Epidermal melanocyte (primary cell): ENCODE measurements at regions not wholly inside any gene's neighbourhood (a gene's known extent, or its start where the extent isn't known, plus 50 kb on each side); places are given as distances from the start of the nearest gene placed in this dataset.
"Not testable (repeated sequence)": the region's sequence is repeated elsewhere in the genome, so short reads cannot be mapped to it uniquely, and the experiment has no call there.

Experiments
- DNase-seq: peaks from one replicate; pipeline ENCODE4 v3.0.0; 2011; ENCODE audit warnings: low spot score; ENCODE audit not compliant: insufficient read length

DNA sequence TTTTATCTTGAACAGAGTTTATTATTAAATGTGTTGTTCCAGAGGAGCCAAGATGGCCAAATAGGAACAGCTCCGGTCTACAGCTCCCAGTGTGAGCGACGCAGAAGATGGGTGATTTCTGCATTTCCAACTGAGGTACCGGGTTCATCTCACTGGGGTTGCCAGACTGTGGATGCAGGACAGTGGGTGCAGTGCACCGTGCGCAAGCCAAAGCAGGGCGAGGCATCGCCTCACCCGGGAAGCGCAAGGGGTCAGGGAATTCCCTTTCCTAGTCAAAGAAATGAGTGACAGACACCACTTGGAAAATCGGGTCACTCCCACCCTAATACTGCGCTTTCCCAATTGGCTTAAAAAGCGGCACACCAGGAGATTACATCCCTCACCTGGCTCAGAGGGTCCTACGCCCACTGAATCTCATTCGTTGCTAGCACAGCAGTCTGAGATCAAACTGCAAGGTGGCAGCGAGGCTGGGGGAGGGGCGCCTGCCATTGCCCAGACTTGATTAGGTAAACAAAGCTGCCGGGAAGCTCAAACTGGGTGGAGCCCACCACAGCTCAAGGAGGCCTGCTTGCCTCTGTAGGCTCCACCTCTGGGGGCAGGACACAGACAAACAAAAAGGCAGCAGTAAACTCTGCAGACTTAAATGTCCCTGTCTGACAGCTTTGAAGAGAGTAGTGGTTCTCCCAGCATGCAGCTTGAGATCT, 155.2 kb upstream of the KBTBD8 start:
- not testable (repeated sequence) for DNase-seq

DNA sequence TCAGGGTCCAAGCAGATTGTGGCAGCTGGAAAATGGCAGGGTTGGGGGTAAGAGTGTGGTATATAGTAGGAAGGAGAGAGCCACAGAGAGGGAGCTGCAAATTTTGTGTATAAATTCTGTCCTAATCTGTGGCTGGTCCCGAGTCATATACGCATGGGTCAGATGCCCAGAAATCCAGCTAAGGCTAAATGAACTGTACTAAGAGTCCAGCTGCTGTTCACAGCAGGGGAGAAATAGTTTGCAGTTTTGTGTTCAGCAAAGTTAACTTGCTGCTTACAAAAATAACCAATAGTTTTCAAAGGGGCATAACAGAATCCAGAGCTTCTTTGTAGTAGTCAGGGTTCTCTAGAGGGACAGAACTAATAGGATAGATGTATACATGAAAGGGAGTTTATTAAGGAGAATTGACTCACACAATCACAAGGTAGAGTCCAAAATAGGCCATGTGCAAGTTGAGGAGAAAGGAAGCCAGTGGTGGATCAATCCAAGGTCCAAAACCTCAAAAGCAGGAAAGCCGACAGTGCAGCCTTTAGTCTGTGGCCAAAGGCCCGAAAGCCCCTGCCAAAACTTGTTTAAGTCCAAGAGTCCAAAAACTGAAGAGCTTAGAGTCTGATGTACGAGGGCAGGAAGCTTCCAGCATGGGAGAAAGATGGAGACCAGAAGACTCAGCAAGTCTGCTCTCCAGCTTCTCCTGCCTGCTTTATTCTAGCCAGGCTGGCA, 146.1 kb upstream of the KBTBD8 start:
- no peak for DNase-seq

DNA sequence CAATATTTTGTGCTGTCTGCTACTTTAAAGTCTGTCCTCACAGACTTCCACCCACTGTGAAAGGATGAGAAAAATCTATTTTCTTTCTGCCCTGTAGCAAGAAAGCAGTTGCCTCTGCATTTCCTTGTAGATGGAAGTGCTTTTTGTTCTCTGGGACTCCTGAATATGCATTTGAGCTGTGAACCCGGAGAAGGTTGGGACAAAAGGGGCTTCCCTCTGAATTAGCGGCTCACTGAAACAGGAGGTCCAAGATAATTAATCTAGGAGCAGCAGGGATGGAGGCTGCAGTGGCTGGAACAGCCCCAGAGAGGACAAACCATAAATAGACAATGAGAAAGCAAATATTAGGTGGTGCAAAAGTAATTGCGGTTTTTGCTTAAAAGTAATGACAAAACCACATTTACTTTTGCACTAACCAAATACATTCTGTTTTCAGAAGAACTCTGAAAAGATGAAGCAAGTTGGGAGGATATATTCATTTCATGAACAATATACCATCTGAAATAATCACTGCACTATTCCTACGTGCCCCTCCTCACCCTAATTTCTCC, 143.4 kb upstream of the KBTBD8 start:
- no peak for DNase-seq

DNA sequence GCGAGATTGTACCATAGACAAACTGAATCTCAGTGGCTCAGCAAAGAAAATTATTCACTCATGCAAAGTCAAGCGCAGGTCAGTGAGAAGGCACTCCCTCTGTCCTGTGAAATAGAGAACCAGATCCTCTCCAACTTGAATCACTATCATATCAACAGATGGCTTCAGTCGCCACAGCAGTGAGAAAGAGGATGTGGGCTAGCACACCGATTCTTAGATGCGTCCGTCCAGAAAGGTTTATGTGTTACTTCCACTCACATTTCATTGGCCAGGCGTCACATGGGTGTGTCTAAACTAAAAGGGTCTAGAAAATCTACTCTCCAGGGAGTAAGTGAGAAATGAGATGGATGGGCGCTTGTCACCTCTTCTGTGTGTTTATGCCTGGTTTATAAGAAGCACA, 141.6 kb upstream of the KBTBD8 start:
- no peak for DNase-seq

DNA sequence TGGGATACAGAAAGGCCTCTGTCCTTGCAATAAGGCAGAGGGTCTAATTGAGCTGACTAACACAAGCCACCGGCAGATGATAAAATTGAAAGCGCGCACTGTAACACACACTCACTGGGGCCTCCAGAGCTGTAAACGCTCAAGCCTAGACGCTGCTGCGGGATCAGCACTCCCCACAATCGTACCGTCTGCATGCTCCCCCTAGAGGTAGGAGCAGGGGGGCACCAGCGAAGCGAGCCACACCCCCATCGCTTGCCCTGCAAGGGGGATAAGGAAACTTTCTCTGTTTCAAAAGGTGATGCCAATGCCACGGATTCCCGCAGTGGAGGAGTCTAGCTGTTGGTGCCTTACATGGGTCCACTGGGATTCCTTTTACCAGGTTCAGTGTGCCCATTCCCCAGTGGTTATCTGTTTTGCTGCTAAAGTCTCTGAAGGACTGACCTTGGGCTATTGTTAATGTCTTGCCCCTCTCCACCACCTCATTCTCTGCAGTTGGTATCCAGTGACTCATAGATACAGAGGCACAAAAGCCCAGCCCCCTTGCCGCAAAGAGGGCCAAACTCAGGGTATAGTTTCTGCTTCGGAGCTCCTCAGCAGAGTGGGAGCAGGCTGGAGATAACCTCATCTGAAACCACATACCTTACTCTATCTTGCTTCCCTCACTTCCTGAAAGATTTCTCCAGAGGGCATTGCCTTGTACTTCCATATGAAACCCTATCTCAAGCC, 139.3 kb upstream of the KBTBD8 start:
- no peak for DNase-seq

DNA sequence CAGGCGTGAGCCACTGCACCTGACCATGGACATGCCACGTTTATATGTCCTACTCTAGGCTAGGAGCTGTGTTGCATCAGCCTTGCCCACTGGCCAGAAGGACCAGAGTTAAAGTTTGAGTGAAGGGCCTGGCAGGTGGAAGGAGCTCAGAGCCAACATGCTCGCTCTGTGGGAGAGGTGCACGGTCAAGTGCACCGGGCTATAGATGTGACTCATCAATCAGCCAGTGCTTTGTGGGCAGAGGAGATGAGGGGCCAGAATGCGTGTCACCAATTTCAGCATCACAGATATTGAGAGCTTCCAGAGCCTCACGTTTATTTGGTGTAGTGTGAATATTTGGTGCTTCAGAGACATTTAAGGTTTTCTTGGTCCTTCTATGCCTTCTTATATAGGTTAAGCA, 137.3 kb upstream of the KBTBD8 start:
- no peak for DNase-seq

DNA sequence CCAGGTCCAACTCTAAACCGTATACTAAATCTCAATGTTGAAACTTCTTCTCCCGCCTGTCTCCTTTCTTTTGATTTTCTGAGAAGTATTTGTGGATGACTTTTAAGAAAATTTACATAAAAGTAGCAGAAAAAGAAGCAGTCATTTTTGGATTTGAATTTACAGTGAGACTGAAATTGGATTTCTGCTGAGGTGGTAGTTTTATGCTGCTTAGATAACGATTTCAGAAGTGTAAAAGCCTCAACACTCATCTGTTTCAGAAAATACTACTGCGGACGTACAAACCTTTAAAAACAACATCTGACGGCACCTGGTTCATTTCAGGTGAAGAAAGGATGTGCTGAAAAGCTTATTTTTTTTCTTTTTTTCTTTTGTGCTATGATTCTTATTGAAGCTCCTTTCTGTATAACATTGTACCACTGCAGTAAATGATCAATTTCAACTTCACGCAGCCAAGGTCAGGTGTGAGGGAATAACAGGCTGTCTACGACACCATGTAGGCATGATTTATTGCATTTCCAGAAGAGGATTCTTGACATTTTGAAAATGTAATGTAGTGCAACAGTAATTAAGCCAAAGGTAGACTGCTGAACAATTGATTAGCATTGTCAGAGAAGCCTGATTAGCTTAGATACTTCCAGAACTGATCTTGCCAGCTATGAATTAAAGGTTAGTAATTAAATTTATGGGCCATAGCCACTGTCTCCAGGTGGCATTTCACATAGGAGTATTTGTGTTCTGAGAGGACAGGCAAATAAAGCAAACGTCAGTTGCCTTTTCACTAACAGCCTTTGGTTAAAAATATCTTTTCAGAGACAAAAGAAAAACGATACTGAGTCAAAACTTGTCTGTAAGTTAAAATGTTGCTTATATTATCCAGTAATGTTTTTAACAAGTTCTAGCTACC, 134.6 kb upstream of the KBTBD8 start:
- DNase-seq: no peak

DNA sequence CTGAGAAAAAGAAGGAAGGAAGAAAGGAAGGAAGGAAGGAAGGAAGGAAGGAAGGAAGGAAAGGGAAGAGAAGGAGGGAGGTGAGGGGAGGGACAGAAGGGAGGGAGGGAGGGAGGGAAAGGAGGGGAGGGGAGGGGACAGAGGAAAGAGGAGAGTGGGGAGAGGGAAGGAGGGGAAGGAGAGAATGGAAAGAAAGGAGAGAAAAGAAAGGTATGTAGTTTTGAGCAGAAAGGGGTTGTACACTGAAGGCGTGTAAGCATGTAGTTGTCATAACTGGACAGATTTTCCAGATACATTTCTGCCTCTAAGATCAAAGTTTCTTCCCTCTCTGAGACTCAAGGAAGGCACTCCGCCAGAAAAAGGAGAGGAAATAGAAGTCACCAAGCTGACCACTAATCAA, 113.4 kb upstream of the KBTBD8 start:
- no peak for DNase-seq

DNA sequence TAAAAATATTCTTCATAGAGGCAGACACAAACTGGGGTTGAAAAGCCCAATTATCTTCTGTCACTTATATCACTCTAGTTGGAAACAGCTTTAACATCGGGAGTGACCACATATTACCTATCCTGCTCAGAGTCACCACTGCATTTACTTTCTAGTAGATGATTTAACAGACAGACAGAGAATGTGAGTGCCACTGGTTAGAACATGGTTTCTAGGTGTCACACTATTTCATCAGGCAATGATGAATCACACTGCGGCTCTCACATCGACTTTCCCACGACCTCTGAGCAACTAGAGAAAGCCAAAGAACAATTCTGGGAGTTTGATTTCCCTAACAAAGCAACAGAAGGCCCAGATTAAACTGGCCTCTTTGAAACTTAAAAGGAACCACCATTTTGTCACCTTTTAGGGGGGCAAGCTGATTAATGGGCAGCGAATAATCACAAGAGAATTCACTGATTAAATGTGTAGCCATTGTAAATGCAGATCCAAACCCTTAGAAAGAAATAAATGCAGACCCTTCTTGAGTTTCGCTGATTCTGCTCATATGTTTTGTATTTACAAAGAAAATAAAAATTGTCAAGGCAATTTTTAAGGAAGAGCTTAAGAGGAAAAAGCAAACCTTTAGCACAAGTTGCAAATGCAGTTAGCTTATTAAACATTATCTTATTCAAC, 112.6 kb upstream of the KBTBD8 start:
- no peak for DNase-seq

DNA sequence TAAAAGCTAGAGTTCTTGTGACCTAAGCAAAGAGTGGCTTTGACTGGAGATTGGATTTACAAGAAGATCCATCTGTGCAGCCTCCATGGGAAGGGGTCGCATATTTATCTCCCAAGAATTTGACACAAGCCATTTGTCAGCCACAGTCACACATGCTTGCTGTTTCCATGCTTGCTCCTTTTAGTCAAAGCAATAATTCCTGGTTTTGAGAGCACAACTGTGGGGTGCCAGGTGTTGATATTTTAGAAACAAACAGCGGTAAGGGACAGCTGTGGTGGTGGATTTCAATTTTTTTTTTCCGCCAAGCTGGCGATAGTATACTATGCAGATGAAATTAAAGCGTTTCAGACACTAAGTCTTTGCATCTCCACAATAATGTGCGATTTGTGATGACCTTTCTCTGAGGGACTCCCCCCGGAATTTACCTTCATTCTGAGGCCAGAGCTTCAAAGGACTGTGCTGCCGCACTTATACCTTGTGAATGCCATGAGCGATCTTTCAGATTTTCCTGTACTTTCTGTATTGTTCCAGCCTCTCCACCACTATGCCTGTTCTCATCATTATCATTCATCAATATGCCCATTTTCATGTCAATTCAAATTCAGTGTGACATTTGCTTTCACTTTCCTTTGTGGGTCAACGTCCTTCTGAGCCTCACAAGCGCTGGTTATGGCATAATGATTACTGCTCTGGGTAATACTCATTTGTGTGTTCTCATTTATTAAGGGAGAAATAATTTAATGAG, 108.2 kb upstream of the KBTBD8 start:
- no peak for DNase-seq

DNA sequence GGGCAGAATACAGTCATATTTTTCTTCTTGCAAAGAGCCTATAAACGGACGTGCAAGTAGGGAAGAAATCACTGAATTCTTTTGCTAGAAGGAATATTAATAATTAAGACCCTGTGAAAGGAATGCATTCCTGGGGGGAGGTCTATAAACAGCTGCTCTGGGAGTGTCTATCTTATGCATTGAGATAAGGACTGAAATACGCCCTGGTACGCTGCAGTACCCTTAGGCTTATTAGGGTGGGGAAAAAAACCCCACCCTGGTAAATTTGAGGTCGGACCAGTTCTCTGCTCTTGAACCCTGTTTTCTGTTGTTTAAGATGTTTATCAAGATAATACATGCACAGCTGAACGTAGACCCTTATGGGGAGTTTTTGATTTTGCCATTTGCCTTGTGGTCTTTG, 100.0 kb upstream of the KBTBD8 start:
- no peak for DNase-seq

DNA sequence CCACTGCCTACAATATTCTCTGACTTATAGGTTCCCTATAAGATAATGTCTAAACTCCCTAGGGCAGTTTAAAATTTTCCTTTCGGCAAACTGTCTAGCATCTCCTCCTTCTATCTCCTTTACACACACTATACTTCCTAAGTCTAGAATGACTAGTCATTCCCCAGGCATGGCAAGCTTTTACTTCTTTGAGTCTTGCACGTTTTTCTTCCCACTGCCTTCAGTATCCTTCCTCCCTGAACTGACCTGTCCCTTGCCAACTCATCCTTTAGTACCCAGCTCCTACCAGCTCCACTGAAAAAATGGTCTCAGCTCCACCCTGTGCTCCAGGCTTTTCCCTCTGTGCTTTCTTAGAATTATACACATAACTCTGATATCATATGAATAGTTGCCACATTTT, 93.8 kb upstream of the KBTBD8 start:
- DNase-seq: no peak

DNA sequence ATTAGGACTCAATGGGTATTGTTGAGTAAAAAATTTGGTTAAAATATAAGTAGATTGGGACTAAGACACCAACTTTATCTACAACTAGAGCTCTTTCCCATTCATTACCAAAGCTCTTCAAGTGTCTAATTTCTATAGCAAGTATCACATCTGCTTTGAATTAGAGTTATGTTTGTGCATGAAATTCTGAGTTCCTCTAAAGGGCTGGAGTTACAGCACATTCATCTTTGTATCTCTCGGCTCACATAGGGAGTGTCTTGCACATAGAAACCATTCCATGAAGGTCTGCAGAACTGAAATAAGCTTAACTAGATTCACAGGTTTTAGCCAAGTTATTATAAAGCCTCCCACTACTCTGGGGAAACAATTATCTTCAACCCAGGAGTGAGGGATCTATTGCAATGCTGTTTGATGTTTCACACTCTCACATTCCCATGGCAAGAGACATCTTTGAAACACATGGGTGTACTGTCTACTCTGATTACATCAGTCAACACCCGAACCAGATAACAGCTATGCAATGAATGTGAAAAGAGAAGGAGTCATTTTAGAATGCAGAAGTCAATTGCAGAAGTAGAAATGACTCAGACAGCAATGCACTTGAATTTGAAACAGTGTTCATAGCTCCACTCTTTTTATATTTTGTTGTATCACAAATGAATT, 93.1 kb upstream of the KBTBD8 start:
- no peak for DNase-seq

DNA sequence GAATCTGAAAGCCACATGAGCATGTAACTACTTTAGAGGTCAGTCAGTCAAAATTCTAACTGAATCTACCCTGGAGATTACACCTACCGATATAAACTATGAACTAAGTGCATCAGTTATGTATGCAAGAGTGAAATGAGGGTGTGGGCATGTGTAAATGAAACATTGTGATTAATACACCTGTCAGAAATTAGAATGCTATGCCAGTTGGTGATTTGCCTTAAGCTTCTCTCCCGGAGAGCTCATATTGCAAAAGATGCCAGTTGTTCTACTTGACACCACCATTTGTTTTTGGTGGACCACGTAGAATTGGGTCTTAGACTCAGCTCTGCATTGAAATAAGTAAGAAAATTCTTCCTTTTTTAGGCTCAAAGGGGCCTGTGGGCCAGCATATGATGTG, 91.0 kb upstream of the KBTBD8 start:
- DNase-seq: no peak

DNA sequence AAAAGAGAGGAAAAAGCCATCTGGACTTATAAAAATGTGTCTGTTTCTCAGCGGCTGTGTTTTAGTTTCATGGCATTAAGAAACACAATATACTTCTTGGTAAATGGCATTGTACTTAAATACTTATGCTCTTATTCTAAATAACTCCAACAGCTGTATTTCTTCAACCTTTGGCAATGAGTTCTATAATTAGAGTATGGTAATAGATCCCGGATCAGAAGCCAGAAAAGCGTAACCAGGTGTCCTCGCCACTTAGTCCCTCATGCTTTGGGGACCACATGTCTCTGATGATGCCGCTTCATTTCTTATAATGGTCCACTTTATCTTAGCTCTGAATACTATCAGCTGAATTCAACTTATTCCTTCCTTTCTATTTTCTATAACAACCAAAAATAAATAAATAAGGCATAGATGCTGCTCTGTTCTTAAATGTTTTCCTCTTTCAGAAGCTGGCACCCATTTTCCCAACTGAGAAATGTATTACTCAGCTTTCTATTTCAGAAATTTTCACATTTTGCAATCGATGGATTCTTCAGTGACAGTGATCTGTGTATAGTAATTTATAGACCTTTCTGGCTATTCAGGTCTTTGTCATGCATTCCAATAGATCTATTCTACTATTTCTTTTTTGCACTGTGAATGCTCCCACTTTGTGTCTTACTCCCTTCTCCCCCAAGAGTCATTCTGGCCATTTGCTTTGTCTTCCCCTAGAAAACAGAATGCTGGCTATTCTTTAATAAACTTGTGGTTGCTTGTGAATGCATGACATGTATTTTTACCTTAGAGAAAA, 87.6 kb upstream of the KBTBD8 start:
- no peak for DNase-seq

DNA sequence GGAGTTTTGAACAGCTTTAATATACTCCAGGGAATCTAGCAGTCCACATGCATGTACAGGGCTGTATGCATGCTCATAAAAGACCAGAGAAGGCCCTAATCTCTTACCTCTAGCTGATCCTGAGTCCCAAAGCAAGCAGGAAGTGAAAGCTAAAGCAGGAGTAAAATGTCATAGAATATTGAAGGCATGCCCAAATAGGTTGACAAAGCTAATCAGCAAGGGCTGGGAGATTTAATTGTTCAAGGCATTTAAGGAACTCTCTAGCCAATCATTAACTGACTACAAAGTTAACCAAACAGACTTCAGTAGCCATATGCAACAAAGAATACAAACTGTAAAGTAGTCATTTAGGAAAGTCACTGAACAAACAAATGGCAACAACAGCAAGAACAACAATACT, 85.8 kb upstream of the KBTBD8 start:
- no peak for DNase-seq

DNA sequence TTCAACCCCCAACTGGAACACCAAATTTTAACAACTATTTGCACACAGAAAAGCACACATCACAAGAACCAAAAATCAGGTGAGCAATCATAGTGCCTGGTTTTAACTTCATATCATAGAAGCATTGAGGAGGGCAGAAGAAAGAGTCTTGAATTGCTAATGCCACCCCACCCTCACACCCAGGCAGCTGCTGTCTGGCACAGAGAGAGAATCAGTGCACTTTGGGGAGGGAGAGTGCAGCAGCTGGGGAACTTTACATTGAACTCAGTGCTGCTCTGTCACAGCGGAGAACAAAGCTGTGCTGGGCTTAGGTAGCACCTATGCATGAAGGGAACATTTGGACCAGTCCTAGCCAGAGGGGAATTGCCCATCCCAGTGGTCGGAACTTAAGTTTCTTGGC, 76.0 kb upstream of the KBTBD8 start:
- DNase-seq: no peak

DNA sequence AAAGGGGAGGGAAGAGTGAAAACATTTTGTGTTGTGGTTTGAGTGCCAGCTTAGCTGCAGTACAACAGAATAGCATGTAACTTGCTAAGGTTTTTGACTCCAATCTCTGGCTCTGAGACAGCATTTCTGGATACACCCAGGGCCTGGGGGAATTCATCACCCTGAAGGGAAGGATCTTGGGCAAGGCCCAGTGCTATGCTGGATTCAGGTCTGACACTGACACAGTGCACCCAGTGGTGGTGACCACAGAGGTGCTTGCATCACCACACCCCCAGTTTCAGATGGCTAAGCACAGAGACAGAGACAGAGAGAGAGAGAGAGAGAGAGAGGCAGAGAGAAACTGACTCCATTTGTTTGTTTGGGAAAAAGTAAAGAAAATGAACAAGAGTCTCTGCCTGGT, 74.1 kb upstream of the KBTBD8 start:
- no peak for DNase-seq

DNA sequence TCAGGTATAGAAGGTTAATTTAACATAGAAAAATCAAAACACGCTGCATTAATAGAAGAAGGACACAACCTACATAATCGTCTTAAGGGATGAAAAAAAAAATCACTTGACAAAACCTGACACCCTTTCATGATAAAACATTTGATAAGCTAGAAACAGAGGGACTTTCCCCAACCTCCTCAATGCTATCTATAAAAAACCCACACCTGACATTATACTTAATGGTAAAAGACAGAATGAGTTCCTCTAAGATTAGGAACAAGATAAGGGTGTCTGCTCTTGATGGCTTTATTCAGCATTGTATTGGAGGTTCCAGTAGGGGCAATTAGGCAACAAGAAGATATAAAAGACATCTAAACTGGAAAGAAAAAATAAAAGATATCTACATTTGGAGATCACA, 69.9 kb upstream of the KBTBD8 start:
- no peak for DNase-seq
